K562 (cell line): ENCODE measurements at regions not wholly inside any gene's neighbourhood (a gene's known extent, or its start where the extent isn't known, plus 50 kb on each side); places are given as distances from the start of the nearest gene placed in this dataset.

Experiments
- ARHGAP35 ChIP-seq: fragments of 450-650 bp; IDR thresholded peaks from 2 replicates; pipeline ENCODE4 v1.6.1; 2018; ENCODE audit not compliant: partially characterized antibody
- BRCA1 ChIP-seq, 2 experiments: fragments of 450-650 bp in 1 of 2; sonication (generic) in 1 of 2; formaldehyde crosslinking in 1 of 2; IDR thresholded peaks; 2 replicates each; pipeline versions ENCODE4 v1.5.0 to v1.6.1; 2017 to 2020; ENCODE audit warnings: mild to moderate bottlenecking in 1 of 2, missing genetic modification reagents in 1 of 2
- ETV5 ChIP-seq: sonication (generic); formaldehyde crosslinking; IDR thresholded peaks from 2 replicates; pipeline ENCODE4 v1.4.0; 2020; ENCODE audit warnings: low read depth, mild to moderate bottlenecking, missing genetic modification reagents
- FOXA1 ChIP-seq: fragments of 450-650 bp; IDR thresholded peaks from 2 replicates; pipeline ENCODE4 v1.6.1; 2016; ENCODE audit warnings: mild to moderate bottlenecking, borderline replicate concordance
- FOXP1 ChIP-seq: sonication (generic); formaldehyde crosslinking; IDR thresholded peaks from 2 replicates; pipeline ENCODE4 v1.8.0; 2022; ENCODE audit warnings: mild to moderate bottlenecking, missing genetic modification reagents
- HDAC6 ChIP-seq: IDR thresholded peaks from 2 replicates; pipeline ENCODE4 v1.6.1; 2012; ENCODE audit warnings: low read depth, mild to moderate bottlenecking, control low read depth, inconsistent platforms, low read length, moderate library complexity
- HEY1 ChIP-seq: fragments of 250-450 bp; sonication (Bioruptor Pico); IDR thresholded peaks from 2 replicates; pipeline ENCODE4 v1.5.0; 2020; ENCODE audit warnings: mild to moderate bottlenecking, moderate library complexity, borderline replicate concordance
- MAX ChIP-seq: sonication (generic); formaldehyde crosslinking; IDR thresholded peaks from 2 replicates; pipeline ENCODE4 v1.9.0; 2022; ENCODE audit warnings: mild to moderate bottlenecking, missing genetic modification reagents
- MEIS2 ChIP-seq: fragments of 450-650 bp; IDR thresholded peaks from 2 replicates; pipeline ENCODE4 v1.6.1; 2014; ENCODE audit warnings: mild to moderate bottlenecking; ENCODE audit not compliant: partially characterized antibody
- U2AF2 ChIP-seq: fragments of 200-400 bp; formaldehyde crosslinking; optimal IDR thresholded peaks from 2 replicates; pipeline ENCODE3; 2017; ENCODE audit warnings: low read depth, mild to moderate bottlenecking, low read length
- ZBTB8A ChIP-seq: fragments of 450-650 bp; IDR thresholded peaks from 2 replicates; pipeline ENCODE4 v1.6.1; 2018; ENCODE audit warnings: mild to moderate bottlenecking, moderate library complexity; ENCODE audit not compliant: partially characterized antibody

DNA sequence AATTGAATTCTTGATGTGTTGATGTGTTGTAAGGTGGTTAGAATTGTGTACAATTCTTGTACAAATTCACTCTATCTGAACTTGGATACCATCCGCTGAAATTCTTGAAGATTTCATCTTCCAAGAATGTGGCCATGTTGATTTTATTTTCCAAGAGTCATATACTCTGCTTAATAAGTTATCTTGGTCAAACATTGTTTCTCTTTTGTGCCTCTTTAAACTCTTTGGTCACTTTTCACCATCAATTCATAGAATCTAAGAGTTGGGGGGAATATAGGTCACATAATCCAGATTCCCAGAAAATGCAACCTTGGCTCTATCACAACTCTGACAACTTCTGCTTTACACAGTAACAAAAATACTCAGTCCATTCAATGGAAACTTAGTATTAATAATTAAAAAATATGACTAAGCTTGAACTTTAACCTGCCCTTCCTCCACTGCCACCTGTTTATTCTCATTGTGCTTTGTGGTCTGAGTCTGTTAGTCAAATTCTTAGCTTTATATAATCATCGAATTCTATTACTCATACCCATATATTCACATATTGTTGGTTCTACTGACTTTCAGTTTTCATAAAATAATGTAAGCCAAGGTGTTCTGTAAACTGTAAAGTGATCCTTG lies 373.2 kb downstream of the LMO7 start:
- TF ChIP-seq MEIS2 = no peak
- TF ChIP-seq ETV5 (CRISPR knock-in tag) = no peak
- no peak for TF ChIP-seq ZBTB8A
- no peak for TF ChIP-seq FOXP1
- no peak for TF ChIP-seq ARHGAP35
- no peak for TF ChIP-seq MAX (CRISPR knock-in tag)
- no peak for TF ChIP-seq BRCA1 (IDR thresholded peaks at IDR 0.05)
- TF ChIP-seq BRCA1 (CRISPR knock-in tag; IDR thresholded peaks at IDR 0.05) = no peak
- TF ChIP-seq FOXA1 = no peak
- TF ChIP-seq U2AF2 = no peak
- TF ChIP-seq HDAC6 = no peak
- TF ChIP-seq HEY1 (CRISPR knock-in tag) = no peak
